OCI-LY7 (cell line): ENCODE measurements at regions not wholly inside any gene's neighbourhood (a gene's known extent, or its start where the extent isn't known, plus 50 kb on each side); places are given as distances from the start of the nearest gene placed in this dataset.

ENCODE experiments used
- BruUV-seq: library from RNA; stranded (reverse); fragments of 400-500 nt; replicated peaks from 2 replicates; lab custom pipeline; 2021; lab: Mats Ljungman, UMichigan
- CTCF ChIA-PET: fragments of 300-600 bp; sonication (Branson Sonifier 250); formaldehyde crosslinking; loops from one replicate; lab custom pipeline; 2022; ENCODE audit warnings: antibody characterized with exemption; ENCODE audit not compliant: unreplicated experiment; lab: Charles Lee
- POLR2A ChIA-PET: fragments of 300-600 bp; sonication (Branson Sonifier 250); formaldehyde crosslinking; loops from one replicate; lab custom pipeline; 2022; ENCODE audit warnings: antibody characterized with exemption; lab: Charles Lee
- DNase-seq: peaks from one replicate; pipeline ENCODE4 v3.0.0-alpha.2; 2015; ENCODE audit warnings: low spot score
- H2AFZ ChIP-seq: fragments of 200-600 bp; sonication (generic), shearing (Covaris generic); 2 replicates; pipeline ENCODE4 v1.6.1; 2014; ENCODE audit warnings: mild to moderate bottlenecking, antibody characterized with exemption, low read length, moderate library complexity
- H3K27ac ChIP-seq: fragments of 200-600 bp; sonication (generic); 2 replicates; pipeline ENCODE4 v1.5.1; 2014; ENCODE audit warnings: mixed run types, low read depth, mild to moderate bottlenecking, moderate library complexity, low read length, inconsistent platforms; ENCODE audit not compliant: poor library complexity, severe bottlenecking
- H3K36me3 ChIP-seq: fragments of 200-600 bp; sonication (generic); 2 replicates; pipeline ENCODE4 v1.6.1; 2014; ENCODE audit warnings: mild to moderate bottlenecking, antibody characterized with exemption, low read length, moderate library complexity, mixed read lengths; ENCODE audit not compliant: insufficient read depth
- H3K4me1 ChIP-seq: fragments of 200-600 bp; sonication (generic); 2 replicates; pipeline ENCODE4 v1.5.1; 2014; ENCODE audit warnings: mild to moderate bottlenecking, low read length; ENCODE audit not compliant: insufficient read depth, poor library complexity, severe bottlenecking
- H3K4me2 ChIP-seq: fragments of 200-600 bp; sonication (generic); 2 replicates; pipeline ENCODE4 v1.6.1; 2014; ENCODE audit warnings: mild to moderate bottlenecking, low read length
- H3K4me3 ChIP-seq: fragments of 200-600 bp; sonication (generic); 2 replicates; pipeline ENCODE4 v1.5.1; 2014; ENCODE audit warnings: mild to moderate bottlenecking, low read depth, low read length; ENCODE audit not compliant: poor library complexity, severe bottlenecking
- H3K79me2 ChIP-seq: fragments of 200-600 bp; sonication (generic); 2 replicates; pipeline ENCODE4 v1.6.1; 2016; ENCODE audit warnings: low read depth, mild to moderate bottlenecking, low read length, moderate library complexity, mixed read lengths; ENCODE audit not compliant: insufficient read depth
- H3K9me2 ChIP-seq: fragments of 200-600 bp; sonication (generic); 2 replicates; pipeline ENCODE4 v1.6.1; 2016; ENCODE audit warnings: mild to moderate bottlenecking, low read length, mixed read lengths; ENCODE audit not compliant: insufficient read depth
- H3K9me3 ChIP-seq: fragments of 200-600 bp; sonication (generic); 2 replicates; pipeline ENCODE4 v1.6.1; 2014; ENCODE audit warnings: mild to moderate bottlenecking, mixed run types, low read length, mixed read lengths
- H4K20me1 ChIP-seq: fragments of 200-600 bp; sonication (generic); 2 replicates; pipeline ENCODE4 v1.6.1; 2014; ENCODE audit warnings: mild to moderate bottlenecking, antibody characterized with exemption, low read length, moderate library complexity, mixed read lengths; ENCODE audit not compliant: insufficient read depth
- EZH2phosphoT487 ChIP-seq: fragments of 200-600 bp; sonication (generic); IDR thresholded peaks from 2 replicates; pipeline ENCODE4 v1.6.1; 2018; ENCODE audit warnings: low read depth, borderline replicate concordance, mild to moderate bottlenecking, mixed run types, antibody characterized with exemption, low read length, moderate library complexity, mixed read lengths
- intact Hi-C: fragments of 100-400 bp; cut with micrococcal nuclease; formaldehyde crosslinking; loops from one replicate; pipeline ENCODE4 v1.10.0; 2022; ENCODE audit not compliant: unreplicated experiment
- TF ChIP-seq, protein P1 (sequence below): fragments of 200-600 bp; sonication (generic); conservative IDR thresholded peaks from 2 replicates; pipeline ENCODE4 v1.5.1; 2014; ENCODE audit warnings: mild to moderate bottlenecking, antibody characterized with exemption, low read length, moderate library complexity, mixed read lengths

- H3K79me2 ChIP-seq, result no peaks in the 10 kb centered on the region
- H2AFZ ChIP-seq, result no peak overlapping the region
- no peaks in the 10 kb centered on the region for H4K20me1 ChIP-seq
- H3K27ac ChIP-seq, result no peak overlapping the region
- intact Hi-C loops, result no loop called here
- ChIA-PET POLR2A (no interaction called here), CTCF (no interaction called here)
- no peaks in the 10 kb centered on the region for H3K36me3 ChIP-seq
- H3K9me3 ChIP-seq, result no peaks in the 10 kb centered on the region
- no peaks in the 10 kb centered on the region for H3K4me1 ChIP-seq
- no peak for TF ChIP-seq EZH2phosphoT487
- TF ChIP-seq, protein P1, sequence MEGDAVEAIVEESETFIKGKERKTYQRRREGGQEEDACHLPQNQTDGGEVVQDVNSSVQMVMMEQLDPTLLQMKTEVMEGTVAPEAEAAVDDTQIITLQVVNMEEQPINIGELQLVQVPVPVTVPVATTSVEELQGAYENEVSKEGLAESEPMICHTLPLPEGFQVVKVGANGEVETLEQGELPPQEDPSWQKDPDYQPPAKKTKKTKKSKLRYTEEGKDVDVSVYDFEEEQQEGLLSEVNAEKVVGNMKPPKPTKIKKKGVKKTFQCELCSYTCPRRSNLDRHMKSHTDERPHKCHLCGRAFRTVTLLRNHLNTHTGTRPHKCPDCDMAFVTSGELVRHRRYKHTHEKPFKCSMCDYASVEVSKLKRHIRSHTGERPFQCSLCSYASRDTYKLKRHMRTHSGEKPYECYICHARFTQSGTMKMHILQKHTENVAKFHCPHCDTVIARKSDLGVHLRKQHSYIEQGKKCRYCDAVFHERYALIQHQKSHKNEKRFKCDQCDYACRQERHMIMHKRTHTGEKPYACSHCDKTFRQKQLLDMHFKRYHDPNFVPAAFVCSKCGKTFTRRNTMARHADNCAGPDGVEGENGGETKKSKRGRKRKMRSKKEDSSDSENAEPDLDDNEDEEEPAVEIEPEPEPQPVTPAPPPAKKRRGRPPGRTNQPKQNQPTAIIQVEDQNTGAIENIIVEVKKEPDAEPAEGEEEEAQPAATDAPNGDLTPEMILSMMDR, result no peak
- BruUV-seq, result no TSS peak
- no peak overlapping the region for H3K4me3 ChIP-seq
- DNase-seq, result no peak
- H3K4me2 ChIP-seq, result no peak overlapping the region
- no peaks in the 10 kb centered on the region for H3K9me2 ChIP-seq
Observed at GRCh38 chr11:134765565-134765964, 353.5 kb upstream of the B3GAT1 start.

DNA sequence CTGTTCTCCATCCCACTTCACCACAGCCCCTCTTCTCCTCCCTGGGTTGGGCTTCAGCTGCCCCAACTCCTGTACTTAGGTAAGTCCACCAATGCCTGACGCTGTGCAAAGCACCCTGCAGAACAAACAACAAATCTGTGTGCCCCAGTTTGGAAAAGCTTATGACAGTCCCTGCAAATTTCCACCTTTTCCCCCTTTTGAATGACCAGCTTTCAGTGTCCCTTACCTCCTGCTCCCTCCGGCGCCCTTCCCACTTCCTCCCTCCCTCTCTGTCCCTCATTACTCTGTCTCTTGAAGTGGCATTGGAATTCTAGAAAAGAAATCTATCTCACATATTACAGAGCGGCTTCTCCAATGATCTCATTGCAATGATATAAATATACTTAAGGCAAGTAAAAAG, 352.9 kb upstream of the B3GAT1 start:
- H2AFZ ChIP-seq, result no peak overlapping the region
- H3K4me2 ChIP-seq, result no peak overlapping the region
- no peaks in the 10 kb centered on the region for H4K20me1 ChIP-seq
- ChIA-PET POLR2A (no interaction called here), CTCF (no interaction called here)
- no peak for TF ChIP-seq EZH2phosphoT487
- TF ChIP-seq, protein P1, result no peak
- no peak overlapping the region for H3K27ac ChIP-seq
- H3K4me3 ChIP-seq, result no peak overlapping the region
- no peaks in the 10 kb centered on the region for H3K9me3 ChIP-seq
- H3K79me2 ChIP-seq, result no peaks in the 10 kb centered on the region
- no peak for DNase-seq
- BruUV-seq, result no TSS peak
- intact Hi-C loops, result no loop called here
- H3K9me2 ChIP-seq, result no peaks in the 10 kb centered on the region
- H3K36me3 ChIP-seq, result no peaks in the 10 kb centered on the region
- no peaks in the 10 kb centered on the region for H3K4me1 ChIP-seq

- no peaks in the 10 kb centered on the region for H4K20me1 ChIP-seq
- no peak overlapping the region for H2AFZ ChIP-seq
- no peak for DNase-seq
- no peak overlapping the region for H3K4me3 ChIP-seq
- no peaks in the 10 kb centered on the region for H3K9me2 ChIP-seq
- ChIA-PET CTCF (no interaction called here), POLR2A (no interaction called here)
- no peaks in the 10 kb centered on the region for H3K79me2 ChIP-seq
- no peaks in the 10 kb centered on the region for H3K4me1 ChIP-seq
- H3K4me2 ChIP-seq, result no peak overlapping the region
- intact Hi-C loops, result no loop called here
- H3K27ac ChIP-seq, result no peak overlapping the region
- no TSS peak for BruUV-seq
- no peak for TF ChIP-seq EZH2phosphoT487
- TF ChIP-seq, protein P1, result no peak
- H3K9me3 ChIP-seq, result no peaks in the 10 kb centered on the region
- H3K36me3 ChIP-seq, result no peaks in the 10 kb centered on the region
Observed at GRCh38 chr11:134764367-134764766, 352.3 kb upstream of the B3GAT1 start.
